ENCODE measurements at regions not wholly inside any gene's neighbourhood (a gene's known extent, or its start where the extent isn't known, plus 50 kb on each side); places are given as distances from the start of the nearest gene placed in this dataset.

GRCh38 chr17:55614061-55614460 is 102.8 kb upstream of the SMIM36 start:
- TF ChIP-seq EGR1 (IDR thresholded peaks at IDR 0.05) (no peak), RAD21 (IDR thresholded peaks at IDR 0.05; ENCODE audit: low read depth) (no peak), TAF1 (IDR thresholded peaks at IDR 0.05; ENCODE audit: low read depth) (no peak), TCF12 (IDR thresholded peaks at IDR 0.05; ENCODE audit: low read depth) (no peak)

All from Ishikawa (cell line).